GM12891 (cell line): ENCODE measurements at regions not wholly inside any gene's neighbourhood (a gene's known extent, or its start where the extent isn't known, plus 50 kb on each side); places are given as distances from the start of the nearest gene placed in this dataset.

Experiments used
- PAX5 ChIP-seq: IDR thresholded peaks from 2 replicates; pipeline ENCODE4 v1.6.1; 2011; ENCODE audit warnings: low read length, moderate library complexity, mild to moderate bottlenecking; ENCODE audit not compliant: insufficient read depth, severe bottlenecking
- POLR2A ChIP-seq: IDR thresholded peaks from 2 replicates; pipeline ENCODE4 v1.6.1; 2011; ENCODE audit warnings: low read depth, low read length, control low read depth
- POLR2AphosphoS5 ChIP-seq: IDR thresholded peaks from 2 replicates; pipeline ENCODE4 v1.6.1; 2011; ENCODE audit warnings: low read depth, low read length, control low read depth
- POU2F2 ChIP-seq: IDR thresholded peaks from 2 replicates; pipeline ENCODE4 v1.6.1; 2011; ENCODE audit warnings: low read depth, mild to moderate bottlenecking, control low read depth, low read length, moderate library complexity
- SPI1 ChIP-seq: IDR thresholded peaks from 2 replicates; pipeline ENCODE4 v1.6.1; 2011; ENCODE audit warnings: low read depth, low read length, control low read depth
- TAF1 ChIP-seq: IDR thresholded peaks from 2 replicates; pipeline ENCODE4 v1.6.1; 2011; ENCODE audit warnings: low read depth, low read length, control low read depth

GRCh38 chr3:189100866-189101265 lies 70.9 kb upstream of the TPRG1 start:
- TF ChIP-seq POLR2AphosphoS5, result no peak
- no peak for TF ChIP-seq POU2F2
- TF ChIP-seq POLR2A, result no peak
- TF ChIP-seq TAF1, result no peak
- no peak for TF ChIP-seq SPI1
- TF ChIP-seq PAX5, result no peak
